ENCODE measurements at regions not wholly inside any gene's neighbourhood (a gene's known extent, or its start where the extent isn't known, plus 50 kb on each side); places are given as distances from the start of the nearest gene placed in this dataset.

DNA sequence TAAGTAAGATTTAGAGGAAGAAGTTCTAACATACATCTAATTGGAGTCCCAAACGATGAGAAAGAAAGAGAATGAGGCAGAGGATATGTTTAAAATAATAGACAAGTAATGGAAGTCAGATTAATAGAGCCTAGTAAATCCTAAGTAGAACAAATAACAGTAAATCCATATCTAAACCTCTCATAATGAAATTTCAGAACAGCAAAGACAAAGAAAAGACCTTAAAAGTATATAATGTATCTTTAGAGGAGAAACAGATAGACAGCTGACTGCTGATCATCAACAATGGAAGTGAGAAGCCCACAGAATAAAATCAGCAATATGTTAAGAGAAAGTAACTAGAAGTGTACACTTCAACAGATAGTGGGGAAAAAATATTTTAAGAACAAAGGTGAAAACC, 536.2 kb upstream of the ZFHX3 start:
- TF ChIP-seq, protein P1, sequence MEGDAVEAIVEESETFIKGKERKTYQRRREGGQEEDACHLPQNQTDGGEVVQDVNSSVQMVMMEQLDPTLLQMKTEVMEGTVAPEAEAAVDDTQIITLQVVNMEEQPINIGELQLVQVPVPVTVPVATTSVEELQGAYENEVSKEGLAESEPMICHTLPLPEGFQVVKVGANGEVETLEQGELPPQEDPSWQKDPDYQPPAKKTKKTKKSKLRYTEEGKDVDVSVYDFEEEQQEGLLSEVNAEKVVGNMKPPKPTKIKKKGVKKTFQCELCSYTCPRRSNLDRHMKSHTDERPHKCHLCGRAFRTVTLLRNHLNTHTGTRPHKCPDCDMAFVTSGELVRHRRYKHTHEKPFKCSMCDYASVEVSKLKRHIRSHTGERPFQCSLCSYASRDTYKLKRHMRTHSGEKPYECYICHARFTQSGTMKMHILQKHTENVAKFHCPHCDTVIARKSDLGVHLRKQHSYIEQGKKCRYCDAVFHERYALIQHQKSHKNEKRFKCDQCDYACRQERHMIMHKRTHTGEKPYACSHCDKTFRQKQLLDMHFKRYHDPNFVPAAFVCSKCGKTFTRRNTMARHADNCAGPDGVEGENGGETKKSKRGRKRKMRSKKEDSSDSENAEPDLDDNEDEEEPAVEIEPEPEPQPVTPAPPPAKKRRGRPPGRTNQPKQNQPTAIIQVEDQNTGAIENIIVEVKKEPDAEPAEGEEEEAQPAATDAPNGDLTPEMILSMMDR (IDR thresholded peaks at IDR 0.05; ENCODE audit: poor library complexity): no peak
- TF ChIP-seq EZH2 (IDR thresholded peaks at IDR 0.05; ENCODE audit: borderline replicate concordance) (no peak), EZH2phosphoT487 (IDR thresholded peaks at IDR 0.05; ENCODE audit: low read depth, severe bottlenecking, unreplicated experiment) (no peak)
